ENCODE measurements at regions not wholly inside any gene's neighbourhood (a gene's known extent, or its start where the extent isn't known, plus 50 kb on each side); places are given as distances from the start of the nearest gene placed in this dataset.

DNA sequence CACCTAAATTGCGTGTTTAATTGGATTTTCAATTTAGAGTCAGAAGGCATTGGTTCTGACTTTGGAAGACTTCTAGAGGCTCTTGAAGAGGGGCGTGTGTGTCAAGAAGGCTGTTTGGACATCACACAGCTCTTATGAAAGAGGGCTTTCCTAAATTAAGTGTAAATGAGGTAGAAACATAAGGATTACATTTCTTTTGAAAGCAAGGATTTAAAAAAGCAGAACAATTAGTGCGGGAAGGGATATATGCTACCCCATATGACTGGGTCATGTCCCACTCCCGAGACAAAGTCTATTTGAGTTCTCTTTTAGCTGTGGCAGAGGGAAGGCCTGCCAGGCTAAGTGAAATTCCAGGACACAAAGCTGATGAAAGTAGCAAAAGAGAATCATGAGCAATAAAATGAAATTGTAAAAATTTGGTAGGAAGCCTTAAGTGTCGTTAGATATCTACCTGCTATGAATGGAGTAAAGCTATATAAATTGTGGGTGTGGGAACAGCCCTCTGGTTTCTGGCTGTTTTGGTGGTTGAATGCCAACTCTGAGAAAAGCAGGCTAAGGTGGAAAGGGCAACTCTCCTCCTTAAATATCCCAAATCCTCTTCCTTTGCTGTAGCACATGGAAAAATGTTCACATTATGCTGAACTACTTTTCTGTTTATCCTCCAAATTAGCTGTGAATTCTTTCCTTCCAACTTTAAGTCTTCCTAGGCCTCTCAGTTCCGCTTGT lies 100.6 kb upstream of the TSC22D2 start:
- no peak for TF ChIP-seq ZFX (IDR thresholded peaks at IDR 0.05; ENCODE audit: borderline replicate concordance)
- TF ChIP-seq, protein P1, sequence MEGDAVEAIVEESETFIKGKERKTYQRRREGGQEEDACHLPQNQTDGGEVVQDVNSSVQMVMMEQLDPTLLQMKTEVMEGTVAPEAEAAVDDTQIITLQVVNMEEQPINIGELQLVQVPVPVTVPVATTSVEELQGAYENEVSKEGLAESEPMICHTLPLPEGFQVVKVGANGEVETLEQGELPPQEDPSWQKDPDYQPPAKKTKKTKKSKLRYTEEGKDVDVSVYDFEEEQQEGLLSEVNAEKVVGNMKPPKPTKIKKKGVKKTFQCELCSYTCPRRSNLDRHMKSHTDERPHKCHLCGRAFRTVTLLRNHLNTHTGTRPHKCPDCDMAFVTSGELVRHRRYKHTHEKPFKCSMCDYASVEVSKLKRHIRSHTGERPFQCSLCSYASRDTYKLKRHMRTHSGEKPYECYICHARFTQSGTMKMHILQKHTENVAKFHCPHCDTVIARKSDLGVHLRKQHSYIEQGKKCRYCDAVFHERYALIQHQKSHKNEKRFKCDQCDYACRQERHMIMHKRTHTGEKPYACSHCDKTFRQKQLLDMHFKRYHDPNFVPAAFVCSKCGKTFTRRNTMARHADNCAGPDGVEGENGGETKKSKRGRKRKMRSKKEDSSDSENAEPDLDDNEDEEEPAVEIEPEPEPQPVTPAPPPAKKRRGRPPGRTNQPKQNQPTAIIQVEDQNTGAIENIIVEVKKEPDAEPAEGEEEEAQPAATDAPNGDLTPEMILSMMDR (IDR thresholded peaks at IDR 0.05) = no peak
- H3K27ac ChIP-seq = no peak overlapping the region

DNA sequence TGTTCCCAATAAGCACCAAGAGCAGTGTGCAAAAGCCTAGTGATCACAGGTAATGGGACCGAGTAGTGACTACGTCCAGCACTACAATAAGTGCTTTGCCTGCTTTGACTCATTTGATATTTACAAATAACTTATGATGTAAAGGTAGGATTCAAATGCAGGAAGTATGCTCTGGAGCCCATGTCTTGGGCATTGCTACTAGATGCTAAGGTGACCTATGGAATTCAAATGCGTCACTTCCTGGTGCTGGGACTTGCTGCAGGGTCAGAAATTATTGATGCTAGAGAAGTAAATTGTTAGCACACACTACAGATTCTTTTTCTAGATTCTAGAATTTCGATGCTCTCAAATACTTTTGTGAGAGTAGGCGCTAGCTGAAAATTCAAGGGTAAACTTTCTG lies 101.2 kb upstream of the TSC22D2 start:
- TF ChIP-seq ZFX (IDR thresholded peaks at IDR 0.05; ENCODE audit: borderline replicate concordance) = no peak
- TF ChIP-seq, protein P1 (IDR thresholded peaks at IDR 0.05) = no peak
- no peak overlapping the region for H3K27ac ChIP-seq

DNA sequence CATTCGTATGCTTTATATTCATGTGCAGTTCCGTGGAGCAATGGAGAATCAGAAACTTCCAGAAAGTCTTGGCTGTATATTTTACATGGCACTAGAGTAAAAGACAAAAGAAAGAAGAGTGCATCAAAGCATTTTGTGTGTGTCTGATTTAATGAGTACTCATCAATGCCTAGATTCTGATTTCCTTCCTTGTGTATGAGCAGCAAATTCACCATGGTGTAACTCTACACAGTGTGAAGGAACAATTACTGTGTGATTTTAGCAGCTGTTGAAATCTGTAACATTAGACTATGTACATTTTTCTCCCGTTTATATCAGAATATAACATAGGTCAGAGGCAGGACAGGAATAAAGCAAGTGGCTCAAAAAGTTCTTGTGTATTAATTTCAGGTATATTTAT lies 102.0 kb upstream of the TSC22D2 start:
- H3K27ac ChIP-seq = no peak overlapping the region
- no peak for TF ChIP-seq ZFX (IDR thresholded peaks at IDR 0.05; ENCODE audit: borderline replicate concordance)
- TF ChIP-seq, protein P1 (IDR thresholded peaks at IDR 0.05) = no peak

DNA sequence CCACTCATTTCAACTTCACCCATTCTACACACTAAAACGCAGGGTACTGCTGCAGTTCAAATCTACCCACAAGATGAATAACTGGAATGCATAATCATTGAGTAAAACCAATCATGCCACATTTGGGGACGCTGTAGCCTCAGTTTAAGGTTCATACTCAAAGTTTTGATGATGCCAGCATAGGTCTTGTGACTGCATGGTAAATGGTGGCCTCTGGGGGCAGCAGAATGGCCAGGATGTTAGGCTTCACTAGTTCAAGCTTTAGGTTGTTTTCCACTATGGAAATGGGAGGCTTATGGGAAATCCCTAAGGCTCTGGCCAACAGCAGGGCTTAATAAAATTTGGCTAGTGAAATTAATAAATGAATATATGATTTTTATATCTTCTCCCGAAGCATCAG lies 104.3 kb upstream of the TSC22D2 start:
- TF ChIP-seq ZFX (IDR thresholded peaks at IDR 0.05; ENCODE audit: borderline replicate concordance) = no peak
- TF ChIP-seq, protein P1 (IDR thresholded peaks at IDR 0.05) = peak; percentile 74
- H3K27ac ChIP-seq = no peak overlapping the region

DNA sequence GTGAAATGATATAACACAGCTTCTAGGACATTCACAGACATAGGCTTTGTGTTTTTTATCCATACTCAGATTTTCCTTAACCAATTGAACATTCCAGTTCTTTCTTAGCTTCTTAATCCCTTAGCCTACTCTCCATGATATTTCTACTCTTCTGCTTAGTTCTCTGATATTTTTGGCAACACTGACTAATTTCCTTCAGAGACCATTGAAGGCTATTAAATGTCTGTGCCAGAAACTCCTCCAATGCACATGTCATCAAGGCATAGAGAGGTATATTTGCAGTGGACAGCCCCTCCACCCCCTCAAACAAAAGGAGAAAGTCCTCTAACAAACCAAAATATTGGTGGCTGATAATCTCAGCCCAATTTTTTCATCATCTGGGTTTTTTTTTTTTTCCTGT lies 105.9 kb upstream of the TSC22D2 start:
- no peak overlapping the region for H3K27ac ChIP-seq
- TF ChIP-seq, protein P1 (IDR thresholded peaks at IDR 0.05) = no peak
- no peak for TF ChIP-seq ZFX (IDR thresholded peaks at IDR 0.05; ENCODE audit: borderline replicate concordance)

DNA sequence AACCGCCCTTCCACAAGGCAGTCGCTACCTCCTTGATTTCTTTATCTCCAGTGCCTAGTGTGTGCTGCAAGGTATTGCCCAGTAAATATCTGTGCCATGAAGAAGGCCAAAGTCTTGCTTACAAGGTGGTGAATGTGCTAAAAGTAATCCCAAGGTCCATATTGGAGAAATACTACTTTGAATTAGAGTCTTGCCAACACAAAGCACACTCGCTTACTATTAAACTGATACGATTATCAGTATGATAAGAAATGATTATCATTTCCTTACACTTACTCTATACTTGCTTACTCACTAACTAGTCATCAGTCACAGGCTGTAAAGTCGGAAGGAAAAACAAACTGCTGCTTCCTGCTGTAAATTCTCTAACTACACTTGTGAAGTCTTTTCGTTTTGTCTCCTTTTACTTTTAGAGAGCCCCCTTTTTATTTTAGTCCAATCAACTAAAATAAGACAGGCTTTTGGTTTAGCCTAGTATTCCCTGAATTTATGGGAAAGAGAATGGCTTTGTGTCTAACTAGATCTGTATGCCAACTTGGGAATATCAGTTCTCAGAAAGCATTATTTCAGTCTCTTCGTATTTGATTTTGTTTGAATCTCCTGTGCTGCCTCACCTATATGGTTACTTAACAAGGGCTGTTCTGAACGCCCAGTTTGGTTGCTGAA lies 107.1 kb upstream of the TSC22D2 start:
- no peak overlapping the region for H3K27ac ChIP-seq
- TF ChIP-seq, protein P1 (IDR thresholded peaks at IDR 0.05) = no peak
- no peak for TF ChIP-seq ZFX (IDR thresholded peaks at IDR 0.05; ENCODE audit: borderline replicate concordance)

DNA sequence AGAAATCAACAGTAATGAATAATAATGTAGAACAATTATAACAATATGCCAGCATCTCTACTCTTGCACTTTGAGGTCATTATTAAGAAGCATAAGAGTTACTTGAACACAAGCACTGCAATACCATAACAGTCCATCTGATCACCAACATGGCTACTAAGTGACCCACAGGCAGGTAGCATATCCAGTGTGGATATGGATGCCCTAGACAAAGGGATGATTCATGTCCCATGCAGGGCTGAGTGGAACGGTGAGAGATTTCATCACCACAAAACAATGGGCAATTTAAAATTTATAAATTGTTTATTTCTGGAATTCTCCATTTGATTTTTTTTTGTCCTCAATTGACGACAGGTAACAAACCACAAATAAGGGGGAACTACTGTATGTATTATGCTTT lies 107.7 kb upstream of the TSC22D2 start:
- H3K27ac ChIP-seq = no peak overlapping the region
- no peak for TF ChIP-seq ZFX (IDR thresholded peaks at IDR 0.05; ENCODE audit: borderline replicate concordance)
- TF ChIP-seq, protein P1 (IDR thresholded peaks at IDR 0.05) = no peak

All from 22Rv1 (cell line).